ENCODE measurements at regions not wholly inside any gene's neighbourhood (a gene's known extent, or its start where the extent isn't known, plus 50 kb on each side); places are given as distances from the start of the nearest gene placed in this dataset.

DNA sequence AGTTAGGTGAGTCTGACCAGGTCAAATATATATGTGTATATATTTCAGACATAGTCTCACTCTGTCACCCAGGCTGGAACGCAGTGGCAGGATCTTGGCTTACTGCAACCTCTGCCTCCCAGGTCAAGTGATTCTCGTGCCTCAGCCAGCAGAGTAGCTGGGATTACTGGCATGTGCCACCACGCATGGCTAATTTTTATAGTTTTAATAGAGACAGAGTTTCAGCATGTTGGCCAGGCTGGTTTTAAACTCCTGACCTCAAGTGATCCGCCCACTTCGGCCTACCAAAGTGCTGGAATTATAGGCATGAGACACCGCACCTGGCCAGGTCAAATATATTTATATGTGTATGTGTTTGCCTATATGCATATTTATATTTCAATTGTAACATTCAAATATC, 581.5 kb upstream of the B3GALT2 start:
- TF ChIP-seq, protein P1, sequence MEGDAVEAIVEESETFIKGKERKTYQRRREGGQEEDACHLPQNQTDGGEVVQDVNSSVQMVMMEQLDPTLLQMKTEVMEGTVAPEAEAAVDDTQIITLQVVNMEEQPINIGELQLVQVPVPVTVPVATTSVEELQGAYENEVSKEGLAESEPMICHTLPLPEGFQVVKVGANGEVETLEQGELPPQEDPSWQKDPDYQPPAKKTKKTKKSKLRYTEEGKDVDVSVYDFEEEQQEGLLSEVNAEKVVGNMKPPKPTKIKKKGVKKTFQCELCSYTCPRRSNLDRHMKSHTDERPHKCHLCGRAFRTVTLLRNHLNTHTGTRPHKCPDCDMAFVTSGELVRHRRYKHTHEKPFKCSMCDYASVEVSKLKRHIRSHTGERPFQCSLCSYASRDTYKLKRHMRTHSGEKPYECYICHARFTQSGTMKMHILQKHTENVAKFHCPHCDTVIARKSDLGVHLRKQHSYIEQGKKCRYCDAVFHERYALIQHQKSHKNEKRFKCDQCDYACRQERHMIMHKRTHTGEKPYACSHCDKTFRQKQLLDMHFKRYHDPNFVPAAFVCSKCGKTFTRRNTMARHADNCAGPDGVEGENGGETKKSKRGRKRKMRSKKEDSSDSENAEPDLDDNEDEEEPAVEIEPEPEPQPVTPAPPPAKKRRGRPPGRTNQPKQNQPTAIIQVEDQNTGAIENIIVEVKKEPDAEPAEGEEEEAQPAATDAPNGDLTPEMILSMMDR (conservative IDR thresholded peaks at IDR 0.05; ENCODE audit: low read length): no peak
- TF ChIP-seq EZH2phosphoT487 (IDR thresholded peaks at IDR 0.05; ENCODE audit: borderline replicate concordance): no peak

Measured in Loucy (cell line).